PC-9 (cell line): ENCODE measurements at regions not wholly inside any gene's neighbourhood (a gene's known extent, or its start where the extent isn't known, plus 50 kb on each side); places are given as distances from the start of the nearest gene placed in this dataset.

Experiments used
- BruUV-seq: library from RNA; stranded (reverse); fragments of 400-500 nt; replicated peaks from 2 replicates; lab custom pipeline; 2021; lab: Mats Ljungman, UMichigan
- CTCF ChIA-PET: fragments of 300-600 bp; sonication (Branson Sonifier 250); formaldehyde crosslinking; loops from one replicate; lab custom pipeline; 2022; ENCODE audit warnings: antibody characterized with exemption; lab: Charles Lee
- POLR2A ChIA-PET: fragments of 300-600 bp; sonication (Branson Sonifier 250); formaldehyde crosslinking; loops from one replicate; lab custom pipeline; 2022; ENCODE audit warnings: antibody characterized with exemption; ENCODE audit not compliant: unreplicated experiment; lab: Charles Lee
- DNase-seq, 2 experiments: peaks; one replicate each; pipeline versions ENCODE4 v3.0.0 to v3.0.0-alpha.2; 2015 to 2022; ENCODE audit warnings: mixed read lengths in 1 of 2
- H2AFZ ChIP-seq: fragments of 200-600 bp; sonication (generic); 2 replicates; pipeline ENCODE4 v1.8.1; 2017; ENCODE audit warnings: antibody characterized with exemption
- H3F3A ChIP-seq: fragments of 200-600 bp; sonication (generic); 2 replicates; pipeline ENCODE4 v1.8.1; 2017; ENCODE audit warnings: antibody characterized with exemption, mild to moderate bottlenecking, low read depth; ENCODE audit not compliant: insufficient read depth
- H3K27ac ChIP-seq: fragments of 200-600 bp; sonication (generic); 2 replicates; pipeline ENCODE4 v1.6.1; 2016; ENCODE audit warnings: mixed run types
- H3K27me3 ChIP-seq: fragments of 200-600 bp; sonication (generic); 2 replicates; pipeline ENCODE4 v1.6.1; 2016; ENCODE audit warnings: low read depth, mixed run types; ENCODE audit not compliant: insufficient read depth
- H3K36me3 ChIP-seq: fragments of 200-600 bp; sonication (generic); 2 replicates; pipeline ENCODE4 v1.6.1; 2016; ENCODE audit warnings: low read depth, mixed run types
- H3K4me1 ChIP-seq: fragments of 200-600 bp; sonication (generic); replicated peaks from 2 replicates; pipeline ENCODE4 v1.6.1; 2016; ENCODE audit warnings: mixed run types; ENCODE audit not compliant: insufficient read depth
- H3K4me2 ChIP-seq: fragments of 200-600 bp; sonication (generic); 2 replicates; pipeline ENCODE4 v1.6.1; 2017; ENCODE audit warnings: mixed run types
- H3K4me3 ChIP-seq: fragments of 200-600 bp; sonication (generic); 2 replicates; pipeline ENCODE4 v1.6.1; 2016; ENCODE audit warnings: mixed run types
- H3K79me2 ChIP-seq: fragments of 200-600 bp; sonication (generic); 2 replicates; pipeline ENCODE4 v1.6.1; 2017; ENCODE audit warnings: low read depth, mixed run types
- H3K9me2 ChIP-seq: fragments of 200-600 bp; sonication (generic); 2 replicates; pipeline ENCODE4 v1.8.1; 2017; ENCODE audit warnings: mild to moderate bottlenecking; ENCODE audit not compliant: insufficient read depth
- H3K9me3 ChIP-seq: fragments of 200-600 bp; sonication (generic); 2 replicates; pipeline ENCODE4 v1.8.1; 2016; ENCODE audit warnings: low read depth; ENCODE audit not compliant: insufficient read depth
- H4K20me1 ChIP-seq: fragments of 200-600 bp; sonication (generic); 2 replicates; pipeline ENCODE4 v1.8.1; 2017; ENCODE audit not compliant: insufficient read depth
- EZH2 ChIP-seq: fragments of 200-600 bp; sonication (generic); IDR thresholded peaks from 2 replicates; pipeline ENCODE4 v1.8.0; 2017; ENCODE audit warnings: antibody characterized with exemption, low read depth
- intact Hi-C: fragments of 100-400 bp; cut with micrococcal nuclease; formaldehyde crosslinking; loops from one replicate; pipeline ENCODE4 v1.10.0; 2022; ENCODE audit not compliant: unreplicated experiment
- TF ChIP-seq, protein P1 (sequence below): fragments of 200-600 bp; sonication (generic); conservative IDR thresholded peaks from 2 replicates; pipeline ENCODE4 v1.6.1; 2017; ENCODE audit warnings: mixed run types, antibody characterized with exemption, mild to moderate bottlenecking, moderate library complexity

DNA sequence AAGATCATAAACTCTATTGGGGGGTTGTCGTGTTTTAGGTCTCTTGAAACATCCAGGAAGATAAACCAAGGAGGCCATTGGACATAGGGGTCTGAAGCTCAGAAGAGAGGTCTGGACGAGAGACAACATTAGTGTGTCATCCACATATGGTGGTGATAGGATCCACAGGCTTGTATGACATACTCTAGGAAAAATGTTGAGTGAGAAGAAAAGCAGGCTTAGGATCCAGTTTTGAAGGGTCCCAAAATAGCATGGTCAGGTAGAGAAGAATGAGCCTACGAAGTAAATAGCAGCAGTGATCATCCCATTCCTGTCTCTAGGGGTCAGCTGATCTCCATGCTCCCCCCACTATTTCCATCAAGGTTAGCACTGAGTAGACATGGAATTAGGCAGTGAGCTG lies 166.8 kb downstream of the ANKRD30B start:
- Histone ChIP-seq H4K20me1 (no peaks in the 10 kb centered on the region), H3K4me1 (peaks cover 12% of the 10 kb centered on the region; the same call in 1 of the 2 replicates), H3K79me2 (no peaks in the 10 kb centered on the region), H3K4me2 (no peak overlapping the region), H3K27me3 (no peaks in the 10 kb centered on the region), H3K4me3 (no peak overlapping the region), H3K9me2 (no peaks in the 10 kb centered on the region), H2AFZ (no peak overlapping the region), H3K9me3 (no peaks in the 10 kb centered on the region), H3K27ac (no peak overlapping the region), H3F3A (no peaks in the 10 kb centered on the region), H3K36me3 (no peaks in the 10 kb centered on the region)
- ChIA-PET POLR2A (no interaction called here), CTCF (interaction anchor here (1.1 kb wide), 1 partner anchor 64 kb away, joined by 3 read pairs; no protein-coding TSS in a partner anchor)
- TF ChIP-seq EZH2: no peak
- TF ChIP-seq, protein P1, sequence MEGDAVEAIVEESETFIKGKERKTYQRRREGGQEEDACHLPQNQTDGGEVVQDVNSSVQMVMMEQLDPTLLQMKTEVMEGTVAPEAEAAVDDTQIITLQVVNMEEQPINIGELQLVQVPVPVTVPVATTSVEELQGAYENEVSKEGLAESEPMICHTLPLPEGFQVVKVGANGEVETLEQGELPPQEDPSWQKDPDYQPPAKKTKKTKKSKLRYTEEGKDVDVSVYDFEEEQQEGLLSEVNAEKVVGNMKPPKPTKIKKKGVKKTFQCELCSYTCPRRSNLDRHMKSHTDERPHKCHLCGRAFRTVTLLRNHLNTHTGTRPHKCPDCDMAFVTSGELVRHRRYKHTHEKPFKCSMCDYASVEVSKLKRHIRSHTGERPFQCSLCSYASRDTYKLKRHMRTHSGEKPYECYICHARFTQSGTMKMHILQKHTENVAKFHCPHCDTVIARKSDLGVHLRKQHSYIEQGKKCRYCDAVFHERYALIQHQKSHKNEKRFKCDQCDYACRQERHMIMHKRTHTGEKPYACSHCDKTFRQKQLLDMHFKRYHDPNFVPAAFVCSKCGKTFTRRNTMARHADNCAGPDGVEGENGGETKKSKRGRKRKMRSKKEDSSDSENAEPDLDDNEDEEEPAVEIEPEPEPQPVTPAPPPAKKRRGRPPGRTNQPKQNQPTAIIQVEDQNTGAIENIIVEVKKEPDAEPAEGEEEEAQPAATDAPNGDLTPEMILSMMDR: no peak
- no TSS peak for BruUV-seq
- intact Hi-C loops: no loop called here
- DNase-seq: no peak

DNA sequence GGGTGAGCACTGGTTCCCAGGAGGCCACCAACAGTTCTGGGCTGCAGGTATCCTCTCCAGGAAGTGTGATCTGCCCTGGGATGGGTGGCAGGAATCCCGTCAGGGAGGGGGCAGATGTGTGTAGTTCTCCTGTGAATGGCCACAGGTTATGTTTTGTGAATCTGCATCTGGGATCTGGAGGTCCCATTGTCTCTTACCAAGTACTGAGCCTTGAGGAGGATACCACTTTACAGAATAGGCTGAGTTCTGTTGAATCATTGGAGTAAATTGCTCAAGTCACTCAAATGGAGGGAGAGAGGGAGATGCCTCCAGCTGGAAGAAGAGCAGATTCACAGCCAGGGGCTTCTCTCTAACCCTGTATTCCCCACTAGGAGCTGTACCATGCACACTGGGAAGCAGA lies 168.2 kb downstream of the ANKRD30B start:
- intact Hi-C loops: no loop called here
- H3F3A ChIP-seq: no peaks in the 10 kb centered on the region

DNA sequence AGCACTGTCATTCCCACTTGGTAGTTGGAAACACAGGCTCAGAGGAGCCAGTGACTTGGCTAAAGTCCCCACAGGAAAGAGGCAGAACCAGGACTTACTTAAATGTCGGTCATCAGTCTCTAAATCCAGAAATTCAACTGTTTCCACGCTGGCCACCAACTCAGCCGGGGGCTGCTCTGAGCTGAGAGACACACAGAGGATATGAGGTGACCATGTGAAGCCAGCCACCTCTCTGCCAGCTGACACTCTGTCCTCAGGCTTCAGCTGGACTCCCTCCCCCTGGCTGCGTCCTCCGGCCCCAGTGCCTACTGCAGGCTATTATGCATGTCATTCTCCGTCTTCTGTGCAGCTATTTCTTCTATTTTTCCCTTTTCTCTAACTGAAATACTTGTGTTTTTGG lies 168.9 kb downstream of the ANKRD30B start:
- ChIA-PET CTCF (no interaction called here), POLR2A (no interaction called here)
- DNase-seq: no peak
- Histone ChIP-seq H3K9me3 (no peaks in the 10 kb centered on the region), H3K36me3 (no peaks in the 10 kb centered on the region), H3K27me3 (no peaks in the 10 kb centered on the region), H3K4me2 (no peak overlapping the region), H3K9me2 (no peaks in the 10 kb centered on the region), H3K4me3 (no peak overlapping the region), H3F3A (no peaks in the 10 kb centered on the region), H3K79me2 (no peaks in the 10 kb centered on the region), H4K20me1 (no peaks in the 10 kb centered on the region), H3K27ac (no peak overlapping the region), H2AFZ (no peak overlapping the region), H3K4me1 (peaks cover 12% of the 10 kb centered on the region; the same call in 1 of the 2 replicates)
- BruUV-seq: no TSS peak
- TF ChIP-seq, protein P1: no peak
- TF ChIP-seq EZH2: no peak
- intact Hi-C loops: no loop called here

More for the DNA sequence above, 168.2 kb downstream of the ANKRD30B start:
- H3K4me1 ChIP-seq: peaks cover 12% of the 10 kb centered on the region; the same call in 1 of the 2 replicates
- no peaks in the 10 kb centered on the region for H3K27me3 ChIP-seq
- no peak overlapping the region for H2AFZ ChIP-seq
- no peak overlapping the region for H3K4me3 ChIP-seq
- no peak overlapping the region for H3K27ac ChIP-seq
- no TSS peak for BruUV-seq
- H4K20me1 ChIP-seq: no peaks in the 10 kb centered on the region
- DNase-seq: no peak
- no peak overlapping the region for H3K4me2 ChIP-seq
- ChIA-PET CTCF (no interaction called here), POLR2A (no interaction called here)
- H3K9me2 ChIP-seq: no peaks in the 10 kb centered on the region
- no peaks in the 10 kb centered on the region for H3K79me2 ChIP-seq
- H3K36me3 ChIP-seq: no peaks in the 10 kb centered on the region
- H3K9me3 ChIP-seq: no peaks in the 10 kb centered on the region
- TF ChIP-seq, protein P1: no peak
- no peak for TF ChIP-seq EZH2
